Left lung (tissue), 4 donors: ENCODE measurements at regions not wholly inside any gene's neighbourhood (a gene's known extent, or its start where the extent isn't known, plus 50 kb on each side); places are given as distances from the start of the nearest gene placed in this dataset.

Experiments used
- ATAC-seq: fragments of 200-7000 bp; cut with Tn5 transposase; one replicate; pipeline ENCODE4 v1.9.1; 2020; ENCODE audit warnings: moderate library complexity
- DNase-seq, 4 donors: peaks; one replicate each; pipeline ENCODE4 v3.0.0-alpha.2; 2013 to 2020
- H3K27ac ChIP-seq, 2 donors: fragments of 200-600 bp; sonication (generic) in 1 of 2; one replicate each; pipeline versions ENCODE4 v1.5.0 to v1.8.0; 2020 to 2021
- H3K27me3 ChIP-seq, 2 donors: fragments of 200-600 bp; sonication (generic) in 1 of 2; one replicate each; pipeline versions ENCODE4 v1.5.0 to v1.8.0; 2020 to 2021
- H3K36me3 ChIP-seq, 2 donors: fragments of 200-600 bp; sonication (generic) in 1 of 2; one replicate each; pipeline versions ENCODE4 v1.5.0 to v1.8.0; 2020 to 2021
- H3K4me1 ChIP-seq, 2 donors: fragments of 200-600 bp; one replicate each; pipeline ENCODE4 v1.8.0; 2021
- H3K4me3 ChIP-seq, 2 donors: fragments of 200-600 bp; sonication (generic) in 1 of 2; one replicate each; pipeline versions ENCODE4 v1.5.0 to v1.8.0; 2020 to 2021; ENCODE audit warnings: mild to moderate bottlenecking in 1 of 2
- H3K9me3 ChIP-seq, 2 donors: fragments of 200-600 bp; sonication (generic) in 1 of 2; one replicate each; pipeline versions ENCODE4 v1.5.0 to v1.8.0; 2020 to 2021
- intact Hi-C, 2 donors: fragments of 100-400 bp; cut with DNase I; formaldehyde crosslinking; loops; one replicate each; pipeline versions ENCODE4 v1.11.2 to v1.14.2; 2022
- TF ChIP-seq, protein P1 (sequence below), 2 donors: fragments of 200-600 bp; sonication (generic) in 1 of 2; IDR thresholded peaks; one replicate each; pipeline versions ENCODE4 v1.5.0 to v1.8.0; 2021; ENCODE audit warnings: antibody characterized with exemption in 2 of 2
- donor health status: DM: no; HTN: yes; CAD: no.
- donor health status: DM: no; HTN: no; CAD: no.

DNA sequence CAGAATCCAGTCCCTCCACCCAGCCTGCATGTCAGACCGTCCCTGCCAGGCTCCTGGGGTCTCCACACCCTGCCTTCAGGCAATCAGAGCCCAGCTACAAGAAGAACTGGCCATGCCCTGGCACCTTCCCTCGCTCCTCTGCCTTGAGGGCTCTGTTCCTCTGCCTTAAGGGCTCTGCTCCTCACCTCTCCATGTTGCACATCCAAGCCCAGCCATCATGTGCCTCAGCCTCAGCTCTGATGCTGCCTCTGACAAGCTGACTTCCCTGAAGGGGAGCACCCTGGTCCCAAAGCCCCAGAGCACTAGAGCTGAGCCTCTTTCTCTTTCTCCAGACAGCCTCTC, 50.3 kb upstream of the ANTXRL start:
- Histone ChIP-seq H3K36me3 (no peaks in the 10 kb centered on the region), H3K27me3 (no peaks in the 10 kb centered on the region), H3K9me3 (no peaks in the 10 kb centered on the region), H3K27ac (no peak overlapping the region), H3K4me3 (no peak overlapping the region), H3K4me1 (no peaks in the 10 kb centered on the region)
- DNase-seq (no peak), ATAC-seq (no peak)
- TF ChIP-seq, protein P1, sequence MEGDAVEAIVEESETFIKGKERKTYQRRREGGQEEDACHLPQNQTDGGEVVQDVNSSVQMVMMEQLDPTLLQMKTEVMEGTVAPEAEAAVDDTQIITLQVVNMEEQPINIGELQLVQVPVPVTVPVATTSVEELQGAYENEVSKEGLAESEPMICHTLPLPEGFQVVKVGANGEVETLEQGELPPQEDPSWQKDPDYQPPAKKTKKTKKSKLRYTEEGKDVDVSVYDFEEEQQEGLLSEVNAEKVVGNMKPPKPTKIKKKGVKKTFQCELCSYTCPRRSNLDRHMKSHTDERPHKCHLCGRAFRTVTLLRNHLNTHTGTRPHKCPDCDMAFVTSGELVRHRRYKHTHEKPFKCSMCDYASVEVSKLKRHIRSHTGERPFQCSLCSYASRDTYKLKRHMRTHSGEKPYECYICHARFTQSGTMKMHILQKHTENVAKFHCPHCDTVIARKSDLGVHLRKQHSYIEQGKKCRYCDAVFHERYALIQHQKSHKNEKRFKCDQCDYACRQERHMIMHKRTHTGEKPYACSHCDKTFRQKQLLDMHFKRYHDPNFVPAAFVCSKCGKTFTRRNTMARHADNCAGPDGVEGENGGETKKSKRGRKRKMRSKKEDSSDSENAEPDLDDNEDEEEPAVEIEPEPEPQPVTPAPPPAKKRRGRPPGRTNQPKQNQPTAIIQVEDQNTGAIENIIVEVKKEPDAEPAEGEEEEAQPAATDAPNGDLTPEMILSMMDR (IDR thresholded peaks at IDR 0.05): no peak
- intact Hi-C loops: no loop called here

DNA sequence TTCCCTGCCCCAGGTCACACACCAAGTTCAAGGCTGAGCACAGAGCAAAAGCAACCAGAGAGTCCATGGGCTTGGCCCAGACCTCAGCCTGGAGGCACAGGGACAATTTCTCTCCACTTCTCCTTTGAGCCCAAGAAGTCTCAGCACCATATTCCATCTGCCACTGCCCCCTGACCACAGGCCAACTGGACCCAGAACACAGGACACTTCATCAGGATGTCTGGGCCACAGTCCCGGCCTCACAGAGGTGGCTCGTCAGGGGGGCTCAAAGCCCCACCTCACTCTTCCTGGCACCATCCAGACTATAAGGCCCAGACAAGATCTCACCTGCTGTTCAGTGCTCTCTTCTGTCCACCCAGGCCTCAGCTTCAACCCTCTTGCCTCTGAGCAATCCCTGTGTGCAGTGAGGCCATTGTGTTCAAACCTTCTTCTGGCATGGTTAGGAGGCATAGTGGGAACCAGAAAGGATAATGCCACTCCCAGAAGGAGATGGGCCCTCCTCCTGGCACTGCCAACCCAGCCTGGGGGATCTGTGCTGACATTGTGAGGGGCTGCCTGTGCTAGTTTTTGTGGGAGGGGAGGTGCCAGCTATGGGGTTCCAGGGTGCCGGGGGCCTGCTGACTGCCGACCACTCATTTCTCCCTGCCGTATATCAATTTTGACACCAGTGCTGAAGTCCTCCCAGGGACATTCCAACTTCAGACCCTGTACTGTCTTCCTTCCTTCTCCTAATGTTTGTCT, 49.7 kb upstream of the ANTXRL start:
- no peak for DNase-seq
- Histone ChIP-seq H3K36me3 (no peaks in the 10 kb centered on the region), H3K9me3 (peaks cover 0 to 2% of the 10 kb centered on the region in 2 donors), H3K4me1 (no peaks in the 10 kb centered on the region), H3K27ac (no peak overlapping the region), H3K27me3 (no peaks in the 10 kb centered on the region), H3K4me3 (no peak overlapping the region)
- no peak for ATAC-seq
- intact Hi-C loops: no loop called here
- TF ChIP-seq, protein P1 (IDR thresholded peaks at IDR 0.05): no peak
